PC-9 (cell line): ENCODE measurements at regions not wholly inside any gene's neighbourhood (a gene's known extent, or its start where the extent isn't known, plus 50 kb on each side); places are given as distances from the start of the nearest gene placed in this dataset.

Source experiments
- BruUV-seq: library from RNA; stranded (reverse); fragments of 400-500 nt; replicated peaks from 2 replicates; lab custom pipeline; 2021; lab: Mats Ljungman, UMichigan
- CTCF ChIA-PET: fragments of 300-600 bp; sonication (Branson Sonifier 250); formaldehyde crosslinking; loops from one replicate; lab custom pipeline; 2022; ENCODE audit warnings: antibody characterized with exemption; lab: Charles Lee
- POLR2A ChIA-PET: fragments of 300-600 bp; sonication (Branson Sonifier 250); formaldehyde crosslinking; loops from one replicate; lab custom pipeline; 2022; ENCODE audit warnings: antibody characterized with exemption; ENCODE audit not compliant: unreplicated experiment; lab: Charles Lee
- DNase-seq, 2 experiments: peaks; one replicate each; pipeline versions ENCODE4 v3.0.0 to v3.0.0-alpha.2; 2015 to 2022; ENCODE audit warnings: mixed read lengths in 1 of 2
- H2AFZ ChIP-seq: fragments of 200-600 bp; sonication (generic); 2 replicates; pipeline ENCODE4 v1.8.1; 2017; ENCODE audit warnings: antibody characterized with exemption
- H3F3A ChIP-seq: fragments of 200-600 bp; sonication (generic); 2 replicates; pipeline ENCODE4 v1.8.1; 2017; ENCODE audit warnings: antibody characterized with exemption, mild to moderate bottlenecking, low read depth; ENCODE audit not compliant: insufficient read depth
- H3K27ac ChIP-seq: fragments of 200-600 bp; sonication (generic); 2 replicates; pipeline ENCODE4 v1.6.1; 2016; ENCODE audit warnings: mixed run types
- H3K27me3 ChIP-seq: fragments of 200-600 bp; sonication (generic); 2 replicates; pipeline ENCODE4 v1.6.1; 2016; ENCODE audit warnings: low read depth, mixed run types; ENCODE audit not compliant: insufficient read depth
- H3K36me3 ChIP-seq: fragments of 200-600 bp; sonication (generic); 2 replicates; pipeline ENCODE4 v1.6.1; 2016; ENCODE audit warnings: low read depth, mixed run types
- H3K4me1 ChIP-seq: fragments of 200-600 bp; sonication (generic); replicated peaks from 2 replicates; pipeline ENCODE4 v1.6.1; 2016; ENCODE audit warnings: mixed run types; ENCODE audit not compliant: insufficient read depth
- H3K4me2 ChIP-seq: fragments of 200-600 bp; sonication (generic); 2 replicates; pipeline ENCODE4 v1.6.1; 2017; ENCODE audit warnings: mixed run types
- H3K4me3 ChIP-seq: fragments of 200-600 bp; sonication (generic); 2 replicates; pipeline ENCODE4 v1.6.1; 2016; ENCODE audit warnings: mixed run types
- H3K79me2 ChIP-seq: fragments of 200-600 bp; sonication (generic); 2 replicates; pipeline ENCODE4 v1.6.1; 2017; ENCODE audit warnings: low read depth, mixed run types
- H3K9me2 ChIP-seq: fragments of 200-600 bp; sonication (generic); 2 replicates; pipeline ENCODE4 v1.8.1; 2017; ENCODE audit warnings: mild to moderate bottlenecking; ENCODE audit not compliant: insufficient read depth
- H3K9me3 ChIP-seq: fragments of 200-600 bp; sonication (generic); 2 replicates; pipeline ENCODE4 v1.8.1; 2016; ENCODE audit warnings: low read depth; ENCODE audit not compliant: insufficient read depth
- H4K20me1 ChIP-seq: fragments of 200-600 bp; sonication (generic); 2 replicates; pipeline ENCODE4 v1.8.1; 2017; ENCODE audit not compliant: insufficient read depth
- EZH2 ChIP-seq: fragments of 200-600 bp; sonication (generic); IDR thresholded peaks from 2 replicates; pipeline ENCODE4 v1.8.0; 2017; ENCODE audit warnings: antibody characterized with exemption, low read depth
- intact Hi-C: fragments of 100-400 bp; cut with micrococcal nuclease; formaldehyde crosslinking; loops from one replicate; pipeline ENCODE4 v1.10.0; 2022; ENCODE audit not compliant: unreplicated experiment
- TF ChIP-seq, protein P1 (sequence below): fragments of 200-600 bp; sonication (generic); conservative IDR thresholded peaks from 2 replicates; pipeline ENCODE4 v1.6.1; 2017; ENCODE audit warnings: mixed run types, antibody characterized with exemption, mild to moderate bottlenecking, moderate library complexity

DNA sequence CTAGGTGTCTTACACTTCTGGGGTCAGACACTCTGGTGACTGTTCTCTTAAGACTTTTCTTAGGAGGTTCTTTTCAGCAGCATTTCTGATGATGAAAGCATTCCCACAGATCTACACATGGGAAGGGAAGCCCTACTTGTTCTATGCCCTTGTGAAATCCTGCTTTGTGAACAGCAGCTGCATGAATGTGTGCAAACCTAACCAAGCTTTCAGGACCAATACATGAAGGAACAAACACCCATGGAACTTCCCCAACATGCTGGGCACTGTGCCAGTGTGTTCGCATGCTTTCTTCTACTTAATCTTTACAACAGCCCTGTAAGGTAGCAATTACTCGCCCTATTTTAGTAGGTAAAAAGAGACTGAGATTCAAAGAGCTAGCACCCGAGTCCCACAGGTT is 439.9 kb upstream of the KLF4 start:
- H3K79me2 ChIP-seq = no peaks in the 10 kb centered on the region
- DNase-seq = no peak
- H3K4me3 ChIP-seq = no peak overlapping the region
- H2AFZ ChIP-seq = no peak overlapping the region
- no peak overlapping the region for H3K4me2 ChIP-seq
- intact Hi-C loops = no loop called here
- H3K27ac ChIP-seq = no peak overlapping the region
- H3K9me3 ChIP-seq = no peaks in the 10 kb centered on the region
- no peaks in the 10 kb centered on the region for H3K4me1 ChIP-seq
- POLR2A ChIA-PET = no interaction called here
- no peaks in the 10 kb centered on the region for H4K20me1 ChIP-seq
- TF ChIP-seq EZH2 = no peak
- TF ChIP-seq, protein P1, sequence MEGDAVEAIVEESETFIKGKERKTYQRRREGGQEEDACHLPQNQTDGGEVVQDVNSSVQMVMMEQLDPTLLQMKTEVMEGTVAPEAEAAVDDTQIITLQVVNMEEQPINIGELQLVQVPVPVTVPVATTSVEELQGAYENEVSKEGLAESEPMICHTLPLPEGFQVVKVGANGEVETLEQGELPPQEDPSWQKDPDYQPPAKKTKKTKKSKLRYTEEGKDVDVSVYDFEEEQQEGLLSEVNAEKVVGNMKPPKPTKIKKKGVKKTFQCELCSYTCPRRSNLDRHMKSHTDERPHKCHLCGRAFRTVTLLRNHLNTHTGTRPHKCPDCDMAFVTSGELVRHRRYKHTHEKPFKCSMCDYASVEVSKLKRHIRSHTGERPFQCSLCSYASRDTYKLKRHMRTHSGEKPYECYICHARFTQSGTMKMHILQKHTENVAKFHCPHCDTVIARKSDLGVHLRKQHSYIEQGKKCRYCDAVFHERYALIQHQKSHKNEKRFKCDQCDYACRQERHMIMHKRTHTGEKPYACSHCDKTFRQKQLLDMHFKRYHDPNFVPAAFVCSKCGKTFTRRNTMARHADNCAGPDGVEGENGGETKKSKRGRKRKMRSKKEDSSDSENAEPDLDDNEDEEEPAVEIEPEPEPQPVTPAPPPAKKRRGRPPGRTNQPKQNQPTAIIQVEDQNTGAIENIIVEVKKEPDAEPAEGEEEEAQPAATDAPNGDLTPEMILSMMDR = no peak
- no peaks in the 10 kb centered on the region for H3K27me3 ChIP-seq
- H3K36me3 ChIP-seq = no peaks in the 10 kb centered on the region
- CTCF ChIA-PET = no interaction called here
- BruUV-seq = no TSS peak
- H3F3A ChIP-seq = no peaks in the 10 kb centered on the region
- no peaks in the 10 kb centered on the region for H3K9me2 ChIP-seq

DNA sequence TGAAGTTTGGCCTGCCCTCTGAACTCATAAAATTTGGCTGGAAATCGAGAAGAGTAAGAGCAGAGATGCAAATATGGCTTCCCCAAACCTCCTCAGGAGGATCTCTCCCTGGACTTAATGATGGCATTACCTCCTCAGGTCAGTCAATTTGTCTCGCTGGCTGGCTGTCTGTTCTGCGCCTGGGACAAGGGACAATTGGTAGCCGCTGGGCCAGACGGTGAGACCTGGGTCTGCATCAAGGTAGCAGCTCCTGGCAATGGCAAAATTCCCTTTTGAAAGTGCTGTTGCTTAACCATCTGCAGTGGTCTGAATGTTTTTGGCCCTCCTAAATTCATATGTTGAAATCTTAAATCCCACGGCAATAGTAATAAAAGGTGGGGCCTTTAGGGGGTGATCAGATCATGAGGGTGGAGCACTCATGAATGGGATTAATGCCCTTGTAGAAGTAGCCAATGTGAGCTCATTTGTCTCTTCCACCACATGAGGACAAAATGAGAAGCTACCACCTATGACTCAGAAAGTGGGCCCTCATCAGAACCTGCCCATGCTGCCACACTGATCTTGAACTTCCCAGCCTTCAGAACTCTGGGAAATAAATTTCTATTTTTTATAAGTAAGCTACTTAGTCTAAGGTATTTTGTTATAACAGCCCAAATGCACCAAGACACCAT is 439.3 kb upstream of the KLF4 start:
- intact Hi-C loops = no loop called here

DNA sequence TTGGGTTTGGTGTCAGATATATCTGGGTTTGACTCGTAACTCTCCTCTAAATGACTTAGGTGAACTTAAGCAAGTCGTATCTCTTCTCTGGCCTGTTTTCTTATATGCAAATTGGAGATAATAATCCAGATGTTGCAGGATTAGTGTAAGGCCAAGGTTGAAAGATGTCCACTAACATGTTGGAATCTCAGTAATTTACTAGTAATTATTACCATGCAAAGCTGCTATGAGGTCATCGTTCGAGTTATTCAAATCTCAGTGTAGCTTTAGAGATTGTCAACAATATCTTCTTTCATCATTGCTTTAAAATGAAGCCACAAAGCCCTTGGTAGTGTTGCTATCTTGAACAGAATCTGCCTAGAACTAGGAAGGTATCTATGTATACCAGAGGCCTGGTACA is 437.7 kb upstream of the KLF4 start:
- Histone ChIP-seq H3K4me3 (no peak overlapping the region), H3K27ac (no peak overlapping the region), H3K9me2 (no peaks in the 10 kb centered on the region), H3F3A (no peaks in the 10 kb centered on the region), H3K9me3 (no peaks in the 10 kb centered on the region), H2AFZ (no peak overlapping the region), H3K36me3 (no peaks in the 10 kb centered on the region), H4K20me1 (no peaks in the 10 kb centered on the region), H3K4me2 (no peak overlapping the region), H3K4me1 (no peaks in the 10 kb centered on the region), H3K27me3 (no peaks in the 10 kb centered on the region), H3K79me2 (no peaks in the 10 kb centered on the region)
- BruUV-seq = no TSS peak
- intact Hi-C loops = no loop called here
- DNase-seq = no peak
- TF ChIP-seq EZH2 = no peak
- TF ChIP-seq, protein P1 = no peak
- CTCF ChIA-PET = no interaction called here
- POLR2A ChIA-PET = interaction anchor here (0.6 kb wide), 1 partner anchor 61 kb away, joined by 5 read pairs; no protein-coding TSS in a partner anchor

More for the DNA sequence above, 439.3 kb upstream of the KLF4 start:
- DNase-seq = no peak
- Histone ChIP-seq H3K4me2 (no peak overlapping the region), H3K4me3 (no peak overlapping the region), H3K27ac (no peak overlapping the region), H2AFZ (no peak overlapping the region), H3K79me2 (no peaks in the 10 kb centered on the region), H4K20me1 (no peaks in the 10 kb centered on the region), H3F3A (no peaks in the 10 kb centered on the region), H3K4me1 (no peaks in the 10 kb centered on the region), H3K36me3 (no peaks in the 10 kb centered on the region), H3K9me3 (no peaks in the 10 kb centered on the region), H3K9me2 (no peaks in the 10 kb centered on the region), H3K27me3 (no peaks in the 10 kb centered on the region)
- ChIA-PET POLR2A (no interaction called here), CTCF (no interaction called here)
- no peak for TF ChIP-seq EZH2
- TF ChIP-seq, protein P1 = no peak
- no TSS peak for BruUV-seq
